HUES48 (cell line): ENCODE measurements at regions not wholly inside any gene's neighbourhood (a gene's known extent, or its start where the extent isn't known, plus 50 kb on each side); places are given as distances from the start of the nearest gene placed in this dataset.

Experiments
- H3K27ac ChIP-seq: one replicate; pipeline ENCODE4 v1.7.0; 2013; ENCODE audit warnings: low read depth, low read length, inconsistent platforms
- H3K27me3 ChIP-seq: 2 replicates; pipeline ENCODE4 v1.6.1; 2013; ENCODE audit warnings: mild to moderate bottlenecking, low read length; ENCODE audit not compliant: control insufficient read depth, insufficient read depth
- H3K36me3 ChIP-seq: 2 replicates; pipeline ENCODE4 v1.6.1; 2013; ENCODE audit warnings: low read length; ENCODE audit not compliant: control insufficient read depth, insufficient read depth
- H3K4me1 ChIP-seq: 2 replicates; pipeline ENCODE4 v1.6.1; 2013; ENCODE audit warnings: mild to moderate bottlenecking, low read length; ENCODE audit not compliant: control insufficient read depth, insufficient read depth
- H3K4me3 ChIP-seq: 2 replicates; pipeline ENCODE4 v1.5.1; 2013; ENCODE audit warnings: mild to moderate bottlenecking, low read depth, low read length
- H3K9ac ChIP-seq: 2 replicates; pipeline ENCODE4 v1.6.1; 2013; ENCODE audit warnings: mild to moderate bottlenecking, low read depth, low read length, moderate library complexity
- H3K9me3 ChIP-seq: 2 replicates; pipeline ENCODE4 v1.6.1; 2013; ENCODE audit warnings: low read length; ENCODE audit not compliant: control insufficient read depth, insufficient read depth

DNA sequence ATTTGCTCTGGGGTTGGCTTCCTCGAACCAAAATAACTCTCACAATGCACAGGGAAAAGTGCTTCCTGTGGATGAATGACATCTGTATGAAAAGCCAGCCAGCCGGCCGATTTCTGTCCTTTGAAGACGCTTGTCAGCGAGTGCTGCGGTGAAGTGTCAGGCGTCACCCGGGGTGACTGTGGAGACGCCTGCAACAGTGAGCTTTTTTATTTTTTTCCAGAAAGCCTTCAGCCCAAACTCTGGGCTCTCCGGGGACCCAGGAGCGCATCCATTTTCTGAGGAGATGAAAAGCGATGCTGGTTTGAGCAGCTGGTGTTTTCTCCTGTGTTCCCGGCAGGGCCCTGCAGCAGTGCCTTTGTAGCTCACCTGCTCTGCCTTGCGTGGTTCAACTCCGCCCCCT lies 147.9 kb upstream of the MYL2 start:
- Histone ChIP-seq H3K27me3 (no peaks in the 10 kb centered on the region), H3K4me1 (peaks cover 11% of the 10 kb centered on the region), H3K36me3 (no peaks in the 10 kb centered on the region), H3K9me3 (no peaks in the 10 kb centered on the region), H3K9ac (no peak overlapping the region), H3K4me3 (no peak overlapping the region), H3K27ac (no peak overlapping the region)

DNA sequence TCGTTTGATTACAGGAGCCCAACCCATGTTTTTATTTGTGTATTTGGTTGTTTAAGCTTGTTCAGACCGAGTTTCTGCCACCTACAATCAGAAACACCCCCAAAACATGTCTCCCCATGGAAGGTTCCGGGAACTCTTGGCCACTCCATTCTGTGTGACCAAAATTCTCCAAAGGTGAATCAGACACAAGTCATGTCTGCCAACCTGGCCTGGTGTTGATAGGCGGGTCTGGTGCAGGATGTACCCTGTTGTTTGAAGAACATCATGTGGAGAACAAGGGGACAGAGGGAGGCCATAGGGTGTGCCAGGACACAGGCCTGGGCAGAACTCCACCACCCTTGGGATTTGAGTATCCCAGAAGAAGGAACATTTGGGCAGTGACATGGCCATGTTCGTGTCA lies 147.1 kb upstream of the MYL2 start:
- no peaks in the 10 kb centered on the region for H3K9me3 ChIP-seq
- H3K4me3 ChIP-seq, result no peak overlapping the region
- peaks cover 7% of the 10 kb centered on the region for H3K4me1 ChIP-seq
- no peaks in the 10 kb centered on the region for H3K36me3 ChIP-seq
- H3K9ac ChIP-seq, result no peak overlapping the region
- H3K27me3 ChIP-seq, result no peaks in the 10 kb centered on the region
- H3K27ac ChIP-seq, result no peak overlapping the region

- H3K4me1 ChIP-seq, result peaks cover 1% of the 10 kb centered on the region
- H3K27ac ChIP-seq, result no peak overlapping the region
- no peaks in the 10 kb centered on the region for H3K27me3 ChIP-seq
- H3K9ac ChIP-seq, result no peak overlapping the region
- no peaks in the 10 kb centered on the region for H3K36me3 ChIP-seq
- H3K4me3 ChIP-seq, result no peak overlapping the region
- no peaks in the 10 kb centered on the region for H3K9me3 ChIP-seq
Measured at GRCh38 chr12:111066744-111067437, 146.5 kb upstream of the MYL2 start.

GRCh38 chr12:111064982-111065381 lies 144.6 kb upstream of the MYL2 start:
- Histone ChIP-seq H3K4me3 (no peak overlapping the region), H3K36me3 (no peaks in the 10 kb centered on the region), H3K27ac (no peak overlapping the region), H3K27me3 (no peaks in the 10 kb centered on the region), H3K4me1 (peaks cover 8% of the 10 kb centered on the region), H3K9me3 (no peaks in the 10 kb centered on the region), H3K9ac (no peak overlapping the region)

DNA sequence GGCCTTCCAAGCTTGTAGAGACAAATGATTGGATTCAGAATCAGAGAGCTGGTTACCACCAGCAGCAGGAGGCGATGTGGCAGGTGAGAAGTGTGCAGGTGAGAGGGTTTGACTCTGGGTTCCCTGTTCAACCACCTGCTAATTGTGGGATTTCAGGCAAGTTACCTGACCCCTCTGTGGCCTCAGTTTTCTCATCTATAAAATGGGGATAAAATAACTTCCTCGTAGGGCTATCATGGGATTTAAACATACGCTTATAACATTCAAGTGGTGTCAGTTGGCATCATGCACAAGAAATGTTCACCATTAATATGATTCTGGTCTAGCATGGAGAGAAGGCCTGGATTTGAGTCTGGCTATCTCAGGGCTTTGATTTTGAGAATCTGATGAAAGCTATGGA lies 143.8 kb upstream of the MYL2 start:
- Histone ChIP-seq H3K27ac (no peak overlapping the region), H3K9ac (no peak overlapping the region), H3K4me3 (no peak overlapping the region), H3K27me3 (no peaks in the 10 kb centered on the region), H3K9me3 (no peaks in the 10 kb centered on the region), H3K36me3 (no peaks in the 10 kb centered on the region), H3K4me1 (peaks cover 8% of the 10 kb centered on the region)

DNA sequence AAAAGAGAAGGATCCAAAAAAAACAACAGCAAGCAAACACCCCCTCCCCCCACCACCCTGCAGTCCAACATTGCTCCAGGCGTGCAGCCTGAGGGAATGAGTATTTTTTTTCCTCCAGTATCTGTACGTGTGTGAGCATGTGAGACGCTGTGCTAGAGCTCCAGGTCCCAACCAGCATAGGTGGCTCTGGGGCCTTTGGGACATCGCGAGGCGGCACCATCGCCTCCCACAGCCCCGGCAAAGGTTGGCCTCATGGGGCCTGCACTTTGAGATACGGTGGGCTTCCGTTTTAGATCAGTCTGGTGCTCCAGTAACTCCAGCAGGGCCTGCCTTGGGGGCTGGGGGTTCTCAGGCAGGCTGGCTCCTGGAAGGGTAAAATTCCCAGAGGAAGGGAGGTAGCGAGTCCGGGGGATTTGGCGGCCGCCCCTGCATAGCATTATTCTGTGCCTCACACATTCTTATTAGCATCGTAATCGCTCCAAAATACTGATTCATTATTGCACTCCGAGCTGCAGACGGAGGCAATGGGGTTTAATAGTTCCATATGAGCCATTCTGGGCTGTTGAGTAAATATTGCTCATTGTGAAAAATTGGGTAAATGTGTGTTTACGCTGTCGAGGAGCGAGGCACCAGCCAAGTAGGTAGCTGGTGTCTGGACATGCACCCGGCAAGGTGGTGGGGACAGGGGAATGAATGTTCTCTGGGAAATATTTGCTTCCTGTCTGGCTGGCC lies 143.1 kb upstream of the MYL2 start:
- no peak overlapping the region for H3K27ac ChIP-seq
- no peak overlapping the region for H3K9ac ChIP-seq
- no peak overlapping the region for H3K4me3 ChIP-seq
- no peaks in the 10 kb centered on the region for H3K36me3 ChIP-seq
- H3K4me1 ChIP-seq, result peaks cover 8% of the 10 kb centered on the region
- H3K9me3 ChIP-seq, result no peaks in the 10 kb centered on the region
- H3K27me3 ChIP-seq, result no peaks in the 10 kb centered on the region

DNA sequence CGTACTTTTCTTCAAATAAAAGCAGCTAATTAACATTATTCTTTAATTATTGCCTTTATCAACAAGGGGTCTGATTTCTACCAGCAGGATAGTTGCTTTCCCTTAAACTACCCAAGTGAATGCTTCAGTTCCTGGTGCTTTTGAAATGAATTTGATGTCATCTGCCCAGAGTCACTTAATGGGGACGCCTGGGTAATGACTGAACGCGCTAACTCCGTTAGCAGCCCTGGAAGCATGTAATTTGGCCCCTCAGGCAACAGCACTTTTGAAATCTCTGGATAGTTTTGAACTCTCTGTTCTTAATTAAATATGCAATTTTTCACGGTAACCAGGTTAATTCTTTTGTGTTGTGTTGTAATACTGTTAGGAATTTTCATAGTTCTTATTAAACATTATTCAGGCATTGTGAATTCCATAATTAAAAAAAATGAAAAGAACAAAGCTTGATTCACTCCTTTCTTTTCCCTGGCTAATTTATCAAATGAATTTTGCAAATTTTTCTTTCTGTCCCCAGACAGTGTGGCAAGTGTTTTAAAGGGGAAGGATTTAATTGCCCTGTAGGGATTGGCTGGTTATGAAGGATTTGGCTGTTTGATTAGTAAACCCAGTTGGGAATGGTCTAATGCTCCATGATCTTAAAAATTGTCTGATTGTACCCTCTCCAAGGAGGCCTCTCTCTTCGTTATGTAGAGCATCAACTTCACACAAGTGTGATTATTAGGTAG lies 137.5 kb upstream of the MYL2 start:
- Histone ChIP-seq H3K9me3 (no peaks in the 10 kb centered on the region), H3K36me3 (no peaks in the 10 kb centered on the region), H3K27me3 (no peaks in the 10 kb centered on the region), H3K9ac (no peak overlapping the region), H3K4me1 (peaks cover 8% of the 10 kb centered on the region), H3K4me3 (no peak overlapping the region), H3K27ac (no peak overlapping the region)

DNA sequence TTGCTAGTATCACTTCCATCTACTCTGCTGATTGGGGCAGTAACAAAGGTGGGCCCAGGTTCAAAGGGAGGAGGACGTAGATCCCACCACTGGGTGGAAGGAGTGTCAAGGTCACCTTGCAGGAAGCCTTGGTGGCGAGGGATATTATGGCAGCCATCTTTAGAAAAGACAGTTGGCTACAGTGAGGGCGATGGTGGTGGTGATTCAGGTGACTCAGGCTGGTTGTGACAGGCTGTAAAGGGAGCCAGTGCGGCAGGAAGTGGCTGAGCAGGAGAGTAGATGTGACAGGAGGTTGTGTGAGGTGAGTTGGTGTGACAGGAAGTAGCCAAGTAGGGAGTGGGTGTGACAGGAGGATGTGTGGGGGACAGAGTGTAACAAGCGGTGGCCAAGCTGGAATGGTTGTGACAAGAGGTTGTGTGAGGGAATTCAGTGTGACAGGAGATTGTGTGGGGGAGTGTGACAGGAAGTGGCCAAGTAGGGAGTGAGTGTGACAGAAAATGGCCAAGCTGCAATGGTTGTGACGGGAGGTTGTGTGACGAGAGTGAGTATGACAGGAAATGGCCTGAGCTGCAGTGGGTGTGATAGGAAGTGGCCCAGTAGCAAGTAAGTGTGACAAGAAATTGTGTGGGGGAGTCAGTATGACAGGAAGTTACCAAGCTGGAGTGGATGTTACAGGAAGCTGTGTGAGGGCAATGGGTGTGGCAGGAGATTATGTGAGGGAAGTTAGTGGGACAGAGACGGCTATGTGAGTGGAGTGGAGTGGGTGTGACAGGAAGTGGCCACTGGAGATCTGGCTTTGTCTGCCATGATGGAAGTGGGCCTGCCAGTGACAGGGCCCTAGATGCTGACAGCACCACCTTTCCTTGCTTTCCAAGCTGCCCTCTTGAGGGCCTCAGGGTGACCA lies 136.5 kb upstream of the MYL2 start:
- Histone ChIP-seq H3K4me1 (peaks cover 8% of the 10 kb centered on the region), H3K27me3 (no peaks in the 10 kb centered on the region), H3K36me3 (no peaks in the 10 kb centered on the region), H3K27ac (no peak overlapping the region), H3K4me3 (no peak overlapping the region), H3K9ac (no peak overlapping the region), H3K9me3 (no peaks in the 10 kb centered on the region)

GRCh38 chr12:111055181-111055880 lies 135.0 kb upstream of the MYL2 start:
- Histone ChIP-seq H3K27me3 (no peaks in the 10 kb centered on the region), H3K4me1 (no peaks in the 10 kb centered on the region; the same call in 1 of the 2 replicates), H3K4me3 (no peak overlapping the region), H3K9ac (no peak overlapping the region), H3K9me3 (no peaks in the 10 kb centered on the region), H3K27ac (no peak overlapping the region), H3K36me3 (no peaks in the 10 kb centered on the region)

GRCh38 chr12:111048991-111049390 lies 128.6 kb upstream of the MYL2 start:
- Histone ChIP-seq H3K36me3 (no peaks in the 10 kb centered on the region), H3K4me1 (peaks cover 6% of the 10 kb centered on the region; the same call in 1 of the 2 replicates), H3K4me3 (no peak overlapping the region), H3K9ac (no peak overlapping the region), H3K27me3 (no peaks in the 10 kb centered on the region), H3K9me3 (no peaks in the 10 kb centered on the region), H3K27ac (no peak overlapping the region)
